ENCODE measurements at regions not wholly inside any gene's neighbourhood (a gene's known extent, or its start where the extent isn't known, plus 50 kb on each side); places are given as distances from the start of the nearest gene placed in this dataset.

GRCh38 chr16:73323880-73324279 lies 276.0 kb upstream of the ZFHX3 start:
- no peaks in the 10 kb centered on the region for H3K4me1 ChIP-seq (ENCODE audit: control insufficient read depth, insufficient read depth, low read length)
- no peak overlapping the region for H3K4me3 Mint-ChIP-seq
- no peak overlapping the region for H3K27ac Mint-ChIP-seq
- no peak overlapping the region for H3K4me3 ChIP-seq (ENCODE audit: low read length)
- no peak for TF ChIP-seq CTCF (conservative IDR thresholded peaks at IDR 0.05)
- no peaks in the 10 kb centered on the region for H3K36me3 Mint-ChIP-seq (ENCODE audit: low read depth)
- no peaks in the 10 kb centered on the region for H3K4me1 Mint-ChIP-seq
- H3K27ac ChIP-seq (ENCODE audit: low read depth, low read length) = no peak overlapping the region
- no peaks in the 10 kb centered on the region for H3K9me3 Mint-ChIP-seq
- no peaks in the 10 kb centered on the region for H3K27me3 ChIP-seq (ENCODE audit: control insufficient read depth, insufficient read depth, low read length, poor library complexity, severe bottlenecking)
- 80 to 93% methylated on average over 1 of the region's 1 CpG for WGBS, 2 experiments (ENCODE audit: insufficient coverage in 1 of 2, insufficient read length in 1 of 2)
- no peak for DNase-seq
- H3K9me3 ChIP-seq (ENCODE audit: control insufficient read depth, low read length) = no peaks in the 10 kb centered on the region
- no peaks in the 10 kb centered on the region for H3K36me3 ChIP-seq (ENCODE audit: control insufficient read depth, insufficient read depth, low read length)
- no peak overlapping the region for H3K9ac ChIP-seq (ENCODE audit: extremely low read depth, low read length, poor library complexity, severe bottlenecking)
- no peaks in the 10 kb centered on the region for H3K27me3 Mint-ChIP-seq (ENCODE audit: insufficient read depth)

- Histone ChIP-seq H3K27ac (ENCODE audit: low read depth, low read length) (no peak overlapping the region), H3K27me3 (ENCODE audit: control insufficient read depth, insufficient read depth, low read length, poor library complexity, severe bottlenecking) (no peaks in the 10 kb centered on the region), H3K4me1 (ENCODE audit: control insufficient read depth, insufficient read depth, low read length) (no peaks in the 10 kb centered on the region), H3K36me3 (ENCODE audit: control insufficient read depth, insufficient read depth, low read length) (no peaks in the 10 kb centered on the region), H3K9me3 (ENCODE audit: control insufficient read depth, low read length) (no peaks in the 10 kb centered on the region), H3K9ac (ENCODE audit: extremely low read depth, low read length, poor library complexity, severe bottlenecking) (no peak overlapping the region), H3K4me3 (ENCODE audit: low read length) (no peak overlapping the region)
- H3K9me3 Mint-ChIP-seq = no peaks in the 10 kb centered on the region
- H3K27ac Mint-ChIP-seq = no peak overlapping the region
- H3K4me1 Mint-ChIP-seq = no peaks in the 10 kb centered on the region
- H3K36me3 Mint-ChIP-seq (ENCODE audit: low read depth) = no peaks in the 10 kb centered on the region
- H3K4me3 Mint-ChIP-seq = no peak overlapping the region
- no peaks in the 10 kb centered on the region for H3K27me3 Mint-ChIP-seq (ENCODE audit: insufficient read depth)
- TF ChIP-seq CTCF (conservative IDR thresholded peaks at IDR 0.05) = no peak
- DNase-seq = no peak
- 88 to 96% methylated on average over 4 of the region's 4 CpGs for WGBS, 2 experiments (ENCODE audit: insufficient coverage in 1 of 2, insufficient read length in 1 of 2)
Observed at GRCh38 chr16:73322856-73323255, 274.9 kb upstream of the ZFHX3 start.

- Histone ChIP-seq H3K36me3 (ENCODE audit: control insufficient read depth, insufficient read depth, low read length) (no peaks in the 10 kb centered on the region), H3K27me3 (ENCODE audit: control insufficient read depth, insufficient read depth, low read length, poor library complexity, severe bottlenecking) (no peaks in the 10 kb centered on the region), H3K4me3 (ENCODE audit: low read length) (no peak overlapping the region), H3K27ac (ENCODE audit: low read depth, low read length) (no peak overlapping the region), H3K9ac (ENCODE audit: extremely low read depth, low read length, poor library complexity, severe bottlenecking) (no peak overlapping the region), H3K9me3 (ENCODE audit: control insufficient read depth, low read length) (no peaks in the 10 kb centered on the region), H3K4me1 (ENCODE audit: control insufficient read depth, insufficient read depth, low read length) (no peaks in the 10 kb centered on the region)
- Mint-ChIP-seq H3K9me3 (no peaks in the 10 kb centered on the region), H3K36me3 (ENCODE audit: low read depth) (no peaks in the 10 kb centered on the region), H3K4me1 (no peaks in the 10 kb centered on the region), H3K27me3 (ENCODE audit: insufficient read depth) (no peaks in the 10 kb centered on the region), H3K4me3 (no peak overlapping the region), H3K27ac (no peak overlapping the region)
- WGBS, 2 experiments (ENCODE audit: insufficient coverage in 1 of 2, insufficient read length in 1 of 2) = 79 to 84% methylated on average over 3 to 8 of the region's 8 CpGs
- no peak for DNase-seq
- no peak for TF ChIP-seq CTCF (conservative IDR thresholded peaks at IDR 0.05)
Observed at GRCh38 chr16:73321853-73322252, 273.9 kb upstream of the ZFHX3 start.

All from endodermal cell (in vitro differentiated cells).